Heart left ventricle (tissue), 13 donors: ENCODE measurements at regions not wholly inside any gene's neighbourhood (a gene's known extent, or its start where the extent isn't known, plus 50 kb on each side); places are given as distances from the start of the nearest gene placed in this dataset.

Experiments used
- POLR2A ChIP-seq, 2 donors: fragments of 450-650 bp; IDR thresholded peaks; one replicate each; pipeline ENCODE4 v1.6.1; 2017; ENCODE audit warnings: antibody characterized with exemption in 2 of 2, mild to moderate bottlenecking in 2 of 2, moderate library complexity in 2 of 2
- TF ChIP-seq, protein P1 (sequence below), 12 donors: fragments of 200-600 bp; sonication (generic) in 4 of 12; IDR thresholded peaks; one replicate each; pipeline versions ENCODE4 v1.5.0 to v1.8.0; 2018 to 2022; ENCODE audit warnings: antibody characterized with exemption in 12 of 12, mild to moderate bottlenecking in 5 of 12
- donor health status: ischemic (EF 13 %, LVEDD 7.1; RV severe dilation, severe dysfunction).
- donor health status: DM: no; HTN: yes; CAD: no.
- donor health status: DM: no; HTN: no; CAD: no.
- donor health status: ischemic (EF 25% LVEDD 6.9; RV normal size, moderate dysfunction).
- donor health status: ischemic (EF 25% LVEDD 5.7; RV mildly dilated, moderate dysfunction).
- donor health status: ischemic (EF 35%, LVEDD 5.7; RV mildly dilated, moderate dysfunction).
- donor health status: nonischemic (EF 11% LVEDD 7.7; RV severe dilation, severe dysfunction).
- donor health status: DM: yes; HTN: yes; CAD: no.
- donor health status: PGD.
- donor health status: ischemic (EF 29% LVEDD 5.4; RV normal size, mild dysfunction).
- donor health status: nonischemic (EF 23%, LVEDD 6.1; RV moderate dilation, normal function).

DNA sequence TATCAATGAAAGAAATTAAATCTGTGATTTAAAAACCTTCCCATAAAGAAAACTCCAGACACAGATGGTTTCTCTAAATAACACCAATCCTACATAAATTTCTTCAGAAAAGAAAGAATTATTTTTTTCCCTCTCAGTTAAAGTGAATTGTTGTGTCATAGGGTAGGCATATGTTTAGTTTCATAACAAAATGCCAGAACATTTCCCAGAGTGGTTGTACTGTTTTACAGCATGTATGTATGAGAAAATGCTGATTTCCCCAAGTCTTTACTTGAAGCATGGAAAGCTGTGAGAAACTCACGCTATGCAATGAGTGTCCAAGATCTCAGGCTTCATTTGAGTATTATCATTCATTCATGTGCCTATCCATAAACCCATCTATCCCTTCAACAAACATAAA lies 582.5 kb downstream of the ELAVL2 start:
- TF ChIP-seq, protein P1, sequence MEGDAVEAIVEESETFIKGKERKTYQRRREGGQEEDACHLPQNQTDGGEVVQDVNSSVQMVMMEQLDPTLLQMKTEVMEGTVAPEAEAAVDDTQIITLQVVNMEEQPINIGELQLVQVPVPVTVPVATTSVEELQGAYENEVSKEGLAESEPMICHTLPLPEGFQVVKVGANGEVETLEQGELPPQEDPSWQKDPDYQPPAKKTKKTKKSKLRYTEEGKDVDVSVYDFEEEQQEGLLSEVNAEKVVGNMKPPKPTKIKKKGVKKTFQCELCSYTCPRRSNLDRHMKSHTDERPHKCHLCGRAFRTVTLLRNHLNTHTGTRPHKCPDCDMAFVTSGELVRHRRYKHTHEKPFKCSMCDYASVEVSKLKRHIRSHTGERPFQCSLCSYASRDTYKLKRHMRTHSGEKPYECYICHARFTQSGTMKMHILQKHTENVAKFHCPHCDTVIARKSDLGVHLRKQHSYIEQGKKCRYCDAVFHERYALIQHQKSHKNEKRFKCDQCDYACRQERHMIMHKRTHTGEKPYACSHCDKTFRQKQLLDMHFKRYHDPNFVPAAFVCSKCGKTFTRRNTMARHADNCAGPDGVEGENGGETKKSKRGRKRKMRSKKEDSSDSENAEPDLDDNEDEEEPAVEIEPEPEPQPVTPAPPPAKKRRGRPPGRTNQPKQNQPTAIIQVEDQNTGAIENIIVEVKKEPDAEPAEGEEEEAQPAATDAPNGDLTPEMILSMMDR (IDR thresholded peaks at IDR 0.05) = no peak
- TF ChIP-seq POLR2A (IDR thresholded peaks at IDR 0.05) = no peak
